ENCODE measurements at regions not wholly inside any gene's neighbourhood (a gene's known extent, or its start where the extent isn't known, plus 50 kb on each side); places are given as distances from the start of the nearest gene placed in this dataset.

DNA sequence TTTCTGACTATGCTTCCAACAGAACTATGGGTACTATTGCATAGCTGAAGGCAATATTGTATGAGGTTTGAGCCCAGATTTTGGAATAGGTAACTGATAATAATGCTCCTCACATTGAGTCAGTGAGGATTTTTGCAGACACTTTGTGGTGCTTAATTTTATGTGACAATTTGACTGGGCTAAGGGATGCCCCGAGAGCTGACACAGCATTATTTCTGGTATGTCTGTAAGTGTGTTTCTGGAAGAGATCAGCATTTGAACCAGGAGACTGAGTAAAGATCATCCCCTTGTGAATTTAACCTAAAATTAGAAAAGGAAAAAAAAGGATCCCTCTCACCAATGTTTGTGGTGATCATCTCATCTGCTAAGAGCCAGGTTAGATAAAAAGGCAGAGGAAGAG, 404.9 kb downstream of the AEBP2 start:
- TF ChIP-seq, protein P1, sequence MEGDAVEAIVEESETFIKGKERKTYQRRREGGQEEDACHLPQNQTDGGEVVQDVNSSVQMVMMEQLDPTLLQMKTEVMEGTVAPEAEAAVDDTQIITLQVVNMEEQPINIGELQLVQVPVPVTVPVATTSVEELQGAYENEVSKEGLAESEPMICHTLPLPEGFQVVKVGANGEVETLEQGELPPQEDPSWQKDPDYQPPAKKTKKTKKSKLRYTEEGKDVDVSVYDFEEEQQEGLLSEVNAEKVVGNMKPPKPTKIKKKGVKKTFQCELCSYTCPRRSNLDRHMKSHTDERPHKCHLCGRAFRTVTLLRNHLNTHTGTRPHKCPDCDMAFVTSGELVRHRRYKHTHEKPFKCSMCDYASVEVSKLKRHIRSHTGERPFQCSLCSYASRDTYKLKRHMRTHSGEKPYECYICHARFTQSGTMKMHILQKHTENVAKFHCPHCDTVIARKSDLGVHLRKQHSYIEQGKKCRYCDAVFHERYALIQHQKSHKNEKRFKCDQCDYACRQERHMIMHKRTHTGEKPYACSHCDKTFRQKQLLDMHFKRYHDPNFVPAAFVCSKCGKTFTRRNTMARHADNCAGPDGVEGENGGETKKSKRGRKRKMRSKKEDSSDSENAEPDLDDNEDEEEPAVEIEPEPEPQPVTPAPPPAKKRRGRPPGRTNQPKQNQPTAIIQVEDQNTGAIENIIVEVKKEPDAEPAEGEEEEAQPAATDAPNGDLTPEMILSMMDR (IDR thresholded peaks at IDR 0.05): no peak
- TF ChIP-seq POLR2A (IDR thresholded peaks at IDR 0.05): no peak

Measured in sigmoid colon (tissue), 3 donors.